HG03139 (cell line): ENCODE measurements at regions not wholly inside any gene's neighbourhood (a gene's known extent, or its start where the extent isn't known, plus 50 kb on each side); places are given as distances from the start of the nearest gene placed in this dataset.

Experiments used
- ATAC-seq: cut with Tn5 transposase; IDR thresholded peaks from one replicate; pipeline ENCODE4 v1.9.1; 2021; ENCODE audit not compliant: unreplicated experiment

- ATAC-seq: no peak
Observed at GRCh38 chr18:49663899-49664890, 102.3 kb downstream of the LIPG start.

DNA sequence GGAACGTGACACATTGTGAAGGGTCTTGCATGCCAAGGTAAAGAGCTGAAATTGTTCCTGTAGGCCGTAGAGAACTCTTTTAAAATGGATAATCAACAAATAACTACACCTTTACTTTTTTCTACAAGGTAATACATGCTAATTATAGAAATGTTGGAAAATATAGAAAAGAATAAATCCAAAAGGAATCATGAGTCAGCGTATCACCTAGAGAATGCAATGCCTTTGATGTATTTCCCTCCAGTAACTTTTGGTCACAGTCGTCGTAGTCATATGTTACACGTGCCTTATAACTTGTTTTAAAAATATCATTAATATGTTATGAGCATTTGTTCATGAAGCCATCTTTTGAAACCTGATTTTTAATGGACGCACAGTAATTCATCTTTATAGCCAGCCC, 100.6 kb downstream of the LIPG start:
- no peak for ATAC-seq

- ATAC-seq: no peak
Observed at GRCh38 chr18:49658823-49659404, 97.1 kb downstream of the LIPG start.

DNA sequence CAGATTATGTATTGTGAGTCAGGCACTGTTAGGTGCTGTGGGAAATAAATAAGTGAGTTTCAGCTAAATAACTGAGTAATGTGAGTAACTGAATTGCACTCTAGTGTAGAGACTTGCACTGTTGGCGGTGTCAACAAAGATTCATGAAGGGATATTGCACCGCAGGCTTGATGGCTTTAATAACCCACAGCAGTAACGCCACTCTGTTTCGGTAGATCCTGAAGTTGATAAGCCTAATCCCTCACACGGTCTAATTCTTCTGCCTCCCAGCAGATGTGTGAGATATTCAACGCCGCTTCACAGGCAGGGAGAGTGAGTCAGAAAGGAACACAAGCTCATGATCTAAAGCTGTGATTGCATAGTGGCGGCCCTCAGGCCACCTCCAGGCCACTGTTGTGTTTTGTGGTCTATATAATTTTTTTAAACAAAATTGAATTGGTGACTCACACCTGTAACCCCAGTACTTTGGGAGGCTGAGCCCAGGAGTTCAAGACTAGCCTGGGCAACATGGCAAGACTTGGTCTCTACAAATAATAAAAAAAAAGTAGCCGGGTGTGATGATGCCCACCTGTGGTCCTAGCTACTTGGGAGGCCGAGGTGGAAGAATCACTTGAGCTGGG, 94.3 kb downstream of the LIPG start:
- ATAC-seq: no peak

DNA sequence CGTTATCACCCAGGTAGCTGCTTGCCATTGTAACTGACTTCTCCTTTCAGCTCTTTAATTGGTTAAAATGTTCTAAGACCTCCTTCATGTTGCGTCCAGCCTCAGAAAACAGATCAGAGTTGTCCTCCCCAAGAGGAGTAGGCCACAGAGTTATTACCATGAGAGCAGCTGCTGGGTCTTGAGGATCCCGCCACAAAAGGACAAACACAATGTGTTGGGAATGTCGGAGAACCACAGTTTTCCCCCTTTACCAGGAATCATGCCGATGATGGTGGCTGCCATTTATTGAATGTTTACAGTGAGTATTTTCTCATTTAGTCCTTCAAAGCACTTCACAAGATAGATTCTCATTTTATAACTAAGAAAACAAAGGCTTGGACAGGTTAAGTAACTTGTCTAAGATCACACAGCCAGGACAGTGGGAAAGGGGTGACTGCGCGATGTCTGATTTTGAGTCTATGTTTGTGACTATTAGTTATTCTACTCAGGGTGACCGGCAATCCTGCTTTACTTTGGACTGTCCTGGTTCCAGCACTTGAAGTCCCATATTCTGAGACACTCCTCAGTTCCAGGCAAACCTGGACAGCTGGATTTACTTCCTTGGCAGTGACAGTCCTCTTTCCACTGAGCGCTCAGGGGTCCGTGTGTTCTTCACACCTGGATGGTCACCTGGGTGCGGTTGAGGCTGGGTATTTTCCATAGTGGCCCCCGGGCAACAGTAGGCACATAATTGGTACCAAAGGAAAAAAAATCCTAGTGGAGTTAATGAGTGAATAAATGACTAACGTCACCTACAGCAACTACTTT, 93.6 kb downstream of the LIPG start:
- ATAC-seq: no peak

DNA sequence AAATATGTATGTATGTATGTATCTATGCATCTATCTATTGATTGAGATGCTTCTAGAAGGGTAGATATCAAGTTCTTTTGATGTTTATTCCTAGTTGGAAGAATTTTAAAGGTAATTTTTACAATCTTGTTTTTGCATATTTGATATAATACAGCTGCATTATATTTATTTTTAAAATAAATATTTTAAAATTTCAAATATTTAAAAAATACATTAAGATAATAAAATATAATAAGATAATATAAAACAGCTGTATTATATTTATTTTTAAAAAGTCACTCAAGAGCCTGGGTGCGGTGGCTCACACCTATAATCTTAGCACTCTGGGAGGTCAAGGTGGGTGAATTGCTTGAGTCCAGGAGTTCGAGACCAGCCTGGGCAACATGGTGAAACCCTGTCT, 92.5 kb downstream of the LIPG start:
- ATAC-seq: no peak

GRCh38 chr18:49652881-49653724, 91.2 kb downstream of the LIPG start:
- no peak for ATAC-seq

DNA sequence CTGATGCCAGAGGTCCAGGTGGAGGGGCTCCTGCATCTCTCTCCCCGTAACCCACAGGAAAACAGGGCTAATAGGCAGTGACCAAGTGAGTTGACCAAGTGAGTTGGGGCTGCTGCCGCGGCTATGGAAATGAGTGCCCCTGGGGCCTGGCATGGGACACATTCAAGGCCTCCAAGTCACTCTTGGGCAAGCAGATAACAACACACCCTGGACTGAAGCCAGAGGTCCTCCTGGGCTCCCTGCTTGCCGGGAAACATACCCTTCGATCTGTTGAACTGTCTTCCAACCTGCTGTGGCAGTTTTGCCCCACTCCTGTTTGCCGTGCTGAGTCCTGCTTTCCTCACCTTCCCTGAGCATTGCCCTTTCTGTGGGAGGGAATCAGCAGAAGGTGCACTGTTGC, 89.2 kb downstream of the LIPG start:
- no peak for ATAC-seq

- ATAC-seq: no peak
Observed at GRCh38 chr18:49650426-49650891, 88.6 kb downstream of the LIPG start.

DNA sequence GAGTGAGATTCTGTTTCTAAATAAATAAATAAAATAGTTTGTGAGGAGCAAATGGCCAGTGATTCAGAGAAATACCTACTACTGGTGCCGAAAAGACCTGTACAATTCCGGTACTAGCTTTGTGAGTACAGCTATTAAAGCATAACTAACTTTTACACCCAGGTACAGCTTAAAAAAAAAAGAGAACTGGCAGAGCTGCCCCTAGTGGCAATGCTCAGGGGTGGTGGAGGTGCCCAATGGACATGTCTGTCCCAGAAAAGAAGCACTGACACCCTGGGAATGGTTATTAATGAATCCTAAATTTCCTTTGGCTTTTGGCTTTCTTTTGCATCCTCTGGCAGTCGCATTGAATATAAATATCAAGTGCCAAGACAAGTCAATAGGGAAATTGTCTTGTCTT, 87.0 kb downstream of the LIPG start:
- ATAC-seq: no peak
